ENCODE measurements at regions not wholly inside any gene's neighbourhood (a gene's known extent, or its start where the extent isn't known, plus 50 kb on each side); places are given as distances from the start of the nearest gene placed in this dataset.
A peak's percentile ranks its signal among the peaks of the same experiment; 100 is the strongest.

GRCh38 chr2:186907897-186908296 is 58.9 kb upstream of the ZSWIM2 start:
- no peak for TF ChIP-seq CTCF (IDR thresholded peaks at IDR 0.05; ENCODE audit: control insufficient read depth, insufficient read depth, low read depth, low read length, missing control alignments)
- H3K4me3 ChIP-seq (ENCODE audit: control insufficient read depth, low read depth, low read length) = no peak overlapping the region
- no peak for DNase-seq (ENCODE audit: low read depth)

GRCh38 chr2:186903216-186903615 is 54.2 kb upstream of the ZSWIM2 start:
- no peak overlapping the region for H3K4me3 ChIP-seq (ENCODE audit: control insufficient read depth, low read depth, low read length)
- peak; percentile 27 for TF ChIP-seq CTCF (IDR thresholded peaks at IDR 0.05; ENCODE audit: control insufficient read depth, insufficient read depth, low read depth, low read length, missing control alignments)
- no peak for DNase-seq (ENCODE audit: low read depth)
